HS-5 (cell line): ENCODE measurements at regions not wholly inside any gene's neighbourhood (a gene's known extent, or its start where the extent isn't known, plus 50 kb on each side); places are given as distances from the start of the nearest gene placed in this dataset.
"Not testable (repeated sequence)": the region's sequence is repeated elsewhere in the genome, so short reads cannot be mapped to it uniquely, and the experiment has no call there.

Experiments
- DNase-seq: peaks from one replicate; pipeline ENCODE4 v3.0.0-alpha.2; 2012; ENCODE audit warnings: low read depth

GRCh38 chr10:35783305-35783838 is 141.3 kb upstream of the FZD8 start:
- no peak for DNase-seq

- DNase-seq: no peak
Observed at GRCh38 chr10:35781643-35782035, 139.5 kb upstream of the FZD8 start.

- DNase-seq: no peak
Observed at GRCh38 chr10:35780970-35781642, 139.0 kb upstream of the FZD8 start.

- no peak for DNase-seq
Observed at GRCh38 chr10:35778306-35778705, 136.2 kb upstream of the FZD8 start.

- DNase-seq: not testable (repeated sequence)
Observed at GRCh38 chr10:35776557-35776956, 134.5 kb upstream of the FZD8 start.

GRCh38 chr10:35774109-35774508 is 132.0 kb upstream of the FZD8 start:
- no peak for DNase-seq

DNA sequence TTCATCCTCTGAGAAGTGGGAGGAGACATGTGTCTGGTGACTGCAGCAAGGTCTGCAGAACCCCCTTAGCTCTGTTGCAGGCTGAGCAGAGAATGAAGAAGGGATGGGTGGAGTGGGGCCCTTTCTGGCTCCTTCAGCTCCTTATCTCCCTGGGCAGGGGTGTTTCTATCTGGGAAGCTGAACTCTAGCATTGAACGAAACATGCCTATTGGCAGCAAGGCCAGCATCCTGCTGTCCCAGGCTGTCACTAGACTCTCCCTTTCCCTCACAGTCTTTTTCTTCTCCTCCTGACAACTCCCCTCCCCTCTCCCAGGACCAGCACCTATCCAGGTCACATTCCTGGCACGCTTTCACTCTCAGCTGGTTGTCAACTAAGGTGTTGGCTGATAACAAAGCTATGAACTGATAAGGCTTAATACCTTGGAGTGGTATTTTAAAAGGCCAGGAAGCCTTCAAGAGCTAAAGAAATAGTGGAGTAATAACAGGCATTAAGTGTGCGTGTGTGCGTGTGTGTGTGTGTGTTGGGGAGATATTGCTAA is 128.8 kb upstream of the FZD8 start:
- DNase-seq: no peak

DNA sequence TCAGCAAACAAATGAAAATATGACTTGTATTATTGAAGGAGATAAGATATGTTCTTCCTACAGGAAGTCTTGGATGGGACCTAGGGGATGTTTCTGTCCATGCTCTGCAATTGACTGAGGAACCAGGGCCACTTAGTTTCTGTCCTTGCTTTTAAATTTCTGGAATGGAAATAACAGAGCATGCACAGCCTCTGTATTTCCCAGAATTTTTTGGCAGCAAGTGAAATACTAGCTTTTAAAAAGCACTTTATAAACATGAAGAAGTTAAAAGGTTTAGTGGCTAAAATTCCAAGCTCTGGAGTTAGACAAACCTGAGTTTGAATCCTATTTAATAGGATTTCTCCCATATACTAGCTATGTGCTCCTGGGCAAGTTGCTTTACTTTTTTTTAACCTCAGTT is 127.7 kb upstream of the FZD8 start:
- no peak for DNase-seq

GRCh38 chr10:35768731-35769130 is 126.6 kb upstream of the FZD8 start:
- no peak for DNase-seq

DNA sequence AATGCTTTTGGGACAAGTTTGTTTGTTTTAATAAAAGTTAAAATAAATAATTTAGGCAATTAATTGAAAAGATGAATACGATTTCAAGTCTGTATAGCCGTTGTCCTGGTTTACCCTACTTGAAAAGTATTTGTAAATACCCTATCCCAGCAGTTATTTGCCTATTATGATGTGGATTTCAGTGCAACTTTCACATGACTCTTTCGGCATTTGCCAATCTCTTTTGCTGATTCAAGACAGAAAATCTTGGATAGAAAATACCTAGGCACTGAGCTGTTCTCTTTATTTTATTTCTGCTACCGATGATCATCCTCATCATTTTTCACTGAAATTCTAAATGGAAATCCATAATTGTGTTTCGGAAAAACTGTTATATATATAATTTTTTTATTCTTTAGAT is 125.9 kb upstream of the FZD8 start:
- DNase-seq: no peak

DNA sequence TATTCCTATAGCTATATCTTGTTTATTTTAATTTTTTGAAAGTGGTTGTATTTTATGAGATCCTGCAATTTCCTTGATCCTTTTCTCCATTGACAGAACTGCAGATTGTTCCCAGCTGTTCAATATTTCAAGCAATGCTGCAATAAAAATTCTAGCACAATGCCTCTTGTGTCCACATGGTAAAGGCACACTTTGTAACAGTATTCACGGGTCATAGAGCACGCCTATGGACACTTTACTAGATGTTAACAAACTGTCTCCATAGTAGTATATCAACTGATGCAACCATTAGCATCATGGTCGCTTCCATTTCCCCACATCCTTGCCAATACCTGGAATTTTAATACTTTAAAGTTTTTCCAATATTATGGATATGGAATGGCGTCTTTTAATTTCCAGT is 123.9 kb upstream of the FZD8 start:
- no peak for DNase-seq

- DNase-seq: no peak
Observed at GRCh38 chr10:35765066-35765527, 123.0 kb upstream of the FZD8 start.

DNA sequence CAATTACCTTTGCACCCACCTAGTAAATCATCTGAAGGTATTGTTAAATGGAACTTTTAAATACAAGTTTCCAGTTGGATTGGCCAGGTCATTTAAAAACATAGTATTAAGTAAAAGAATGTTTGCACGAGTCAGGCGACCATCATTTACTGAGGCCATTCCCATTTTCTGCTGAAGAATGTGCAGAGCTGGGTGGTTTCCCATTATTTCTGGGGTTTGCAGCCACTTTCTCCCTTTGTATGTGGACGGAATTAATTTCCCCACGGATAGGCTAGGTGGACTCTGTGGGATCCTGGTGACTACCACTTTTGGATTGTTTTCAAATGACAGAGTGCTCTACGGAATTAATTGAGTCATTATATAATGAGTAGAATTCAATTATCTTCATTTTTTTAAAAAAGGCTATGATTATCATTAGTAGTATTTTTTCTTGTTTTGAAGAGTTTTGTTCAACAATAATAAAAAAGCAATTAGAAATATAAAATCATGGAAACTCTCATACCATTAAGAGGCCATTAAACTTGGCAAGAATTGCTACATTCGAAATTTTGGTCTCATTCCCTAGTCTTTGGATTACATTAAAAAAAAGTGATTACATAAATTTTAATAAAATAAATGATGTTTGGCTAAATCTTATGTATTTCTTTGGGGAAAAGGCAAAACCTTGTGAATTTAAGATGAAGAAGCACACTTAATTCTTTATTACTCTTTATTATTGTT is 120.4 kb upstream of the FZD8 start:
- no peak for DNase-seq

GRCh38 chr10:35758076-35758475 is 116.0 kb upstream of the FZD8 start:
- DNase-seq: no peak

GRCh38 chr10:35754519-35754918 is 112.4 kb upstream of the FZD8 start:
- DNase-seq: no peak

- DNase-seq: no peak
Observed at GRCh38 chr10:35752469-35753461, 110.7 kb upstream of the FZD8 start.

DNA sequence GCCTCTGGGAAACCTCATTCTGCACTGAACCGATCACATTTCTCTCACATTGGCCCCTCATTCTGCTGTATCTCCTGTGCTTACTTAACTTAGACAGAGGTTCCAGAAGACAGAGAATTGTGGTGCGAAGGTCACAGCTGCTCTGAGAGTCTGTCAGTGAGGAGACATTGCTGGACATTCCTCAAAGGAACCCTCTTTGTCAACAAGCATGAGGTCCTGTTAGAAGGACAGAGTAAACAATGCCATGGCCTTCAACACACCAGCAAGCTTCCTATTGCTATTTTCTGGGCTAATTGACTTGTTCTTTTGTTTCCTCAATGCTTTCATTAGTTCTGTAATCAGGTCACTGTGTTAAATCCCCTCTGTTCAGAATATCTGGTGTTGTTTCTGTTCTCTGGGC is 109.3 kb upstream of the FZD8 start:
- DNase-seq: no peak

DNA sequence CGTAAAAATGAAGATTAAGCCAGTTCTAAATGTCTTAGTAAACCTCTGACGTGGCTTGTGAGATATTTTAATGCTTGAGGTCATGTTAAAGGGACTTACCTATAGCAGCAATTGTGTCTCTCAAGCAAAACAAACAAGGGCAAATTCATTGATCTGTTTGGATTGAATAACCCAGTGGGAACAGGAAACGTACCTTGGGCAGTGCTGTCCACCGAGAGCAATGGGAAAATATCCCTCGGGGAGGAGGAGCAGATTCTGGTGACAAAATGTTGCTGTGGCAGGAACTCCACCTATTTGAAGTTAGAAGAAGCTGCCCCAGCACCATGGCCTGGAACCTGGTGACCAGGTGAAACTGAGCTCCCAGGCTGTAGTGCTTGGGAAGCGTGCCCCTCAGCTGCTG is 107.1 kb upstream of the FZD8 start:
- DNase-seq: no peak

DNA sequence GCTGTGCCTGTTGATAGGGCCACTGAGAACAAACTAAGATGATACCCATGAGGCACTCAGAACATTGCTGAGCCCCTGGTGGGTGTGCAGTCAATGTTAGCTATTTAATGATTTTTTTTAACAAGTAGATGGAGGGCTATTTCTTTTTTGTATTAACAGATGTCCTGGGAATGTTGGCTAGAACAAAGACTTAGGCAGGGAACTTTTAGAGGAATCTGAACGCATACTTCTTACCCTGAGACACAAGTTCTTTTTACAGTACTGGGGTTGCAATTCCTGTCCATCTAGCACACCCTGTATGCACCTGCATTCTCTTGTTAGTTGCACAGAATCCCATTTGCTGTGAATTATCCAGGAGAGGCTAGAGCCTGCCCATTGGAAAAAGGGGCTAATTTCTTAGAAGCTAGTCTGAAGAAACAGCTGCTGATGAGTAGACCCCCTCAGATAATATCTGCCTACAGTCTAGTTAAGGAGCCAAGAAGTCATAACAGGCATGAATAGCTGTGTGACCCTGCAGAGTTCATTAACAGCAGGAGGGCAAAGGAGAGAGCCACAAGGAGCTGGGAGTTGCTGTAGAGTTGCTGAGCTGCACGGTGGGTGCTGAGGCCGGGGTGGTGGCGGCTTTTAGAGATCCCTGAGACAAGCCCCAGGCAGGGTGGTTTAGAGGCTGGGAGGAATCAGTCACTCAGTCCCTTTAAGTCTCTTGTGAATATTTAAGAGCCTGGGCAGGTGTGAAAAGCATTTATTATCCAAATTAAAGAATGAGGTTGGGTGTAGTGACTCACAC is 103.7 kb upstream of the FZD8 start:
- no peak for DNase-seq

- no peak for DNase-seq
Observed at GRCh38 chr10:35743851-35744250, 101.8 kb upstream of the FZD8 start.

DNA sequence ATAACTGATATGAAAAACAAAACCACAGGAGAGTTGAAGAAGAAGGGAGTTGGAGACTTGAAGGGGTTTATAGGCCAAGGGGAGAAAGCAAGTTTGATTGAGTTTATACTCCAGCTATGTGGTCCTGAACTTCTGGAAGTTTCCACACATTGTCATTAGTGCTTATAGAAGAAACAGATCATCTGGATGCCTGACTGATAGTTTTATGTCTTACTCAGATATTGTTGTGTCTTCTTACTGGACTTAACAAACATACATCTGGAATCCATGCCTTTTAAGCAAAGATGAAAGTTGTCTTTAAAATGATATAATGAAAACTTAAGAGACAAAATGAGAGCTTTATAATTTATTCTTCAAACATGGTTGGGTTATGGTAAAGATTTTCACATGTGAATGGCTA is 101.3 kb upstream of the FZD8 start:
- no peak for DNase-seq
